ENCODE measurements at regions not wholly inside any gene's neighbourhood (a gene's known extent, or its start where the extent isn't known, plus 50 kb on each side); places are given as distances from the start of the nearest gene placed in this dataset.

GRCh38 chr16:11493531-11493929, 93.2 kb downstream of the LITAF start:
- H3K4me1 ChIP-seq (ENCODE audit: control insufficient read depth in 4 of 4, insufficient read depth in 4 of 4, low read length in 3 of 4) = peaks cover 11 to 19% (median 14%) of the 10 kb centered on the region in 4 donors
- no peaks in the 10 kb centered on the region for H3K9me3 ChIP-seq (ENCODE audit: control insufficient read depth in 4 of 4, low read length in 3 of 4)
- DNase-seq (ENCODE audit: low spot score) = no peak
- TF ChIP-seq SP1 (IDR thresholded peaks at IDR 0.05) (no peak), YY1 (IDR thresholded peaks at IDR 0.05) (no peak), RXRA (IDR thresholded peaks at IDR 0.05) (no peak), JUND (IDR thresholded peaks at IDR 0.05) (no peak), EGR1 (IDR thresholded peaks at IDR 0.05; ENCODE audit: low read depth in 2 of 2) (no peak), RAD21 (IDR thresholded peaks at IDR 0.05) (no peak), GABPA (IDR thresholded peaks at IDR 0.05 in 1 of 2, conservative IDR thresholded peaks at IDR 0.05 in 1 of 2) (no peak), FOXA1 (IDR thresholded peaks at IDR 0.05) (no peak), HNF4G (IDR thresholded peaks at IDR 0.05) (no peak), TAF1 (conservative IDR thresholded peaks at IDR 0.05) (no peak), CTCF (IDR thresholded peaks at IDR 0.05; ENCODE audit: low read depth, low read length, missing input control) (no peak), NR2F2 (IDR thresholded peaks at IDR 0.05) (no peak), ZBTB33 (IDR thresholded peaks at IDR 0.05) (no peak), FOXA2 (IDR thresholded peaks at IDR 0.05) (no peak), HNF4A (conservative IDR thresholded peaks at IDR 0.05) (no peak)
- TF ChIP-seq, protein P1, sequence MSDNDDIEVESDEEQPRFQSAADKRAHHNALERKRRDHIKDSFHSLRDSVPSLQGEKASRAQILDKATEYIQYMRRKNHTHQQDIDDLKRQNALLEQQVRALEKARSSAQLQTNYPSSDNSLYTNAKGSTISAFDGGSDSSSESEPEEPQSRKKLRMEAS (IDR thresholded peaks at IDR 0.05) = no peak
- TF ChIP-seq, protein P2, sequence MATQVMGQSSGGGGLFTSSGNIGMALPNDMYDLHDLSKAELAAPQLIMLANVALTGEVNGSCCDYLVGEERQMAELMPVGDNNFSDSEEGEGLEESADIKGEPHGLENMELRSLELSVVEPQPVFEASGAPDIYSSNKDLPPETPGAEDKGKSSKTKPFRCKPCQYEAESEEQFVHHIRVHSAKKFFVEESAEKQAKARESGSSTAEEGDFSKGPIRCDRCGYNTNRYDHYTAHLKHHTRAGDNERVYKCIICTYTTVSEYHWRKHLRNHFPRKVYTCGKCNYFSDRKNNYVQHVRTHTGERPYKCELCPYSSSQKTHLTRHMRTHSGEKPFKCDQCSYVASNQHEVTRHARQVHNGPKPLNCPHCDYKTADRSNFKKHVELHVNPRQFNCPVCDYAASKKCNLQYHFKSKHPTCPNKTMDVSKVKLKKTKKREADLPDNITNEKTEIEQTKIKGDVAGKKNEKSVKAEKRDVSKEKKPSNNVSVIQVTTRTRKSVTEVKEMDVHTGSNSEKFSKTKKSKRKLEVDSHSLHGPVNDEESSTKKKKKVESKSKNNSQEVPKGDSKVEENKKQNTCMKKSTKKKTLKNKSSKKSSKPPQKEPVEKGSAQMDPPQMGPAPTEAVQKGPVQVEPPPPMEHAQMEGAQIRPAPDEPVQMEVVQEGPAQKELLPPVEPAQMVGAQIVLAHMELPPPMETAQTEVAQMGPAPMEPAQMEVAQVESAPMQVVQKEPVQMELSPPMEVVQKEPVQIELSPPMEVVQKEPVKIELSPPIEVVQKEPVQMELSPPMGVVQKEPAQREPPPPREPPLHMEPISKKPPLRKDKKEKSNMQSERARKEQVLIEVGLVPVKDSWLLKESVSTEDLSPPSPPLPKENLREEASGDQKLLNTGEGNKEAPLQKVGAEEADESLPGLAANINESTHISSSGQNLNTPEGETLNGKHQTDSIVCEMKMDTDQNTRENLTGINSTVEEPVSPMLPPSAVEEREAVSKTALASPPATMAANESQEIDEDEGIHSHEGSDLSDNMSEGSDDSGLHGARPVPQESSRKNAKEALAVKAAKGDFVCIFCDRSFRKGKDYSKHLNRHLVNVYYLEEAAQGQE (IDR thresholded peaks at IDR 0.05) = no peak
- TF ChIP-seq, protein P3, sequence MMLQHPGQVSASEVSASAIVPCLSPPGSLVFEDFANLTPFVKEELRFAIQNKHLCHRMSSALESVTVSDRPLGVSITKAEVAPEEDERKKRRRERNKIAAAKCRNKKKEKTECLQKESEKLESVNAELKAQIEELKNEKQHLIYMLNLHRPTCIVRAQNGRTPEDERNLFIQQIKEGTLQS (IDR thresholded peaks at IDR 0.05) = no peak
- H3K4me3 ChIP-seq (ENCODE audit: low read depth in 1 of 3, low read length in 3 of 3) = no peak overlapping the region
- no peak overlapping the region for H3K9ac ChIP-seq (ENCODE audit: low read depth in 1 of 2, low read length in 2 of 2)
- H3K27ac ChIP-seq (ENCODE audit: low read depth in 1 of 2, low read length in 2 of 2) = no peak overlapping the region
- no peaks in the 10 kb centered on the region for H3K27me3 ChIP-seq (ENCODE audit: control insufficient read depth in 4 of 4, insufficient read depth in 4 of 4, low read length in 3 of 4)
- 75% methylated on average over 15 of the region's 20 CpGs for WGBS
- no peaks in the 10 kb centered on the region for H3K36me3 ChIP-seq (ENCODE audit: control insufficient read depth in 4 of 4, insufficient read depth in 3 of 4, low read depth in 1 of 4, low read length in 3 of 4)

Measured in liver (tissue), 8 donors.